ENCODE measurements at regions not wholly inside any gene's neighbourhood (a gene's known extent, or its start where the extent isn't known, plus 50 kb on each side); places are given as distances from the start of the nearest gene placed in this dataset.

DNA sequence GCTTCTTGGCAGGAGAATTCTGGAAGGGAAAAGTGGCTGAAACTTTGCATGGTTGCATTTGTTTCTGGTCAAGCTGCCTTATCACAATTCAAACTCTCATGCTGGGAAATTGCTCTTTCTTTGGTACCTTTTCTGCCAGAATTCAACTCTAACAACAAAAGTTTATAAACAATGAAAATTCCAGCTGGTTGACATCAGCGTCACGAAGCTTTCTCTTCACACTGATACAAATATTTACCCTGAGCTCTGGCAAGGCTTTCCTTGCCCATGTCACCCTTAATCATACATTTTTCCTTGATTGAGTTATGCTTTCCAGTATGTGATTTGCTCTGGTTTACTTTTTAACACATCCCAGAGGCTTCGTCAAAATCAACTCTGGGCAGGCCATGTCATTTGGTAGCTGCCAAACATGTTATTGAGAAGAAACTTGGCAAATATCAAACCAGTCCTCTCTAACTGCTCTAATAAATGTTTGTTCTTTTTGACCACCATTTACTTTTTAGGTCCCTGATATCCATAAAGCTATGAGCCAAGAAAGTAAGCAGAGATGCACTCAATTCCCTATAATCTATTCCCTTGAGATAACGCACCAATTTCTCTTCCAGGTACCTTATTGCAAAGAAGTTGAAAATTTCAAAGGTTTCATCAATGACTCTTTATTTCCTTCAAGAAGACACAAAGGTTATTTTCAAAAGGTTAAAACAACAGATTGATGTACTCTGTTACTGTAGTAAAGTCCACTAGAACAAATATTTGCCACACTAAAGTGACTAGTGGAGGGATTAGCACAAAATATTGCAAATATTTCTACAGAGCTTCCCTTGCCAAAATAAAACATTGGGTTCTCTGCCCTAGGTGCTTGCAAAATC lies 1241.1 kb upstream of the ZEB2 start:
- Histone ChIP-seq H3K9me3 (no peaks in the 10 kb centered on the region), H3K27me3 (no peaks in the 10 kb centered on the region), H3K4me3 (no peak overlapping the region), H3K4me1 (no peaks in the 10 kb centered on the region), H3K36me3 (no peaks in the 10 kb centered on the region), H3K27ac (no peak overlapping the region)
- TF ChIP-seq, protein P1, sequence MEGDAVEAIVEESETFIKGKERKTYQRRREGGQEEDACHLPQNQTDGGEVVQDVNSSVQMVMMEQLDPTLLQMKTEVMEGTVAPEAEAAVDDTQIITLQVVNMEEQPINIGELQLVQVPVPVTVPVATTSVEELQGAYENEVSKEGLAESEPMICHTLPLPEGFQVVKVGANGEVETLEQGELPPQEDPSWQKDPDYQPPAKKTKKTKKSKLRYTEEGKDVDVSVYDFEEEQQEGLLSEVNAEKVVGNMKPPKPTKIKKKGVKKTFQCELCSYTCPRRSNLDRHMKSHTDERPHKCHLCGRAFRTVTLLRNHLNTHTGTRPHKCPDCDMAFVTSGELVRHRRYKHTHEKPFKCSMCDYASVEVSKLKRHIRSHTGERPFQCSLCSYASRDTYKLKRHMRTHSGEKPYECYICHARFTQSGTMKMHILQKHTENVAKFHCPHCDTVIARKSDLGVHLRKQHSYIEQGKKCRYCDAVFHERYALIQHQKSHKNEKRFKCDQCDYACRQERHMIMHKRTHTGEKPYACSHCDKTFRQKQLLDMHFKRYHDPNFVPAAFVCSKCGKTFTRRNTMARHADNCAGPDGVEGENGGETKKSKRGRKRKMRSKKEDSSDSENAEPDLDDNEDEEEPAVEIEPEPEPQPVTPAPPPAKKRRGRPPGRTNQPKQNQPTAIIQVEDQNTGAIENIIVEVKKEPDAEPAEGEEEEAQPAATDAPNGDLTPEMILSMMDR (IDR thresholded peaks at IDR 0.05) = no peak
- no peak for TF ChIP-seq POLR2A (IDR thresholded peaks at IDR 0.05)
- intact Hi-C loops (cut with DNase I; ENCODE audit: low total_unique reads) = no loop called here
- DNase-seq = no peak

DNA sequence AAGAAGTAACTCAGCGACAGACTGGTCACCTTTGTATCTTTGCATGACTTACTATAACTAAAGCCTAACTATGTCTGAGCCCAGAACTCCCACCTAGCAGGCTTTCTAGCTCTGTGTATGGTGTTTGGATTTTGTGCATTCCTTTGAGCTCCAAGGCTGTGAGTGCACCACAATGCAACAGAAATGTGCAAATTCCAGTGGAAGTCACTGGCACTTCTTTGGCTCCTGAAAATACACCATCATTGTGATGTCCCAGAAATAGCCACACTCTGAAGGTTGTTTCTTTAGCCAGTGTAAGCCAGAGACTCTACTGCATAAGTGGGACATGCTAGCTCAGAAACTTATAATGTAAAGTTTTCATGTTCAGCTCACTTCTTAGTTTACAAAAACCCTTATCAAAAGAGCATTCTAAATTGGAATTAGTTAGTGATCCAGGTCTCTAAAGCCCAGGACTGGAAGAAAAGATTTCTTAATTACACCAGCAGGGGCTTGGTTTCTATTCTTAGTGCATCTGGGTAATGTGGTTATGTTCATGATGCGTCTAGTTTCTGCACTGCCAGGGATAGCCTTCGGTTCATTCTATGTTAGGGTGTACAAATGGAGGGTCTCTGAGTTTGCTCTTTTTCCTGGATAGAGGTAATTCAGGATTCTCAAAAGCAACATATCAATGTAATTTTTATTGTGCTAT lies 1239.5 kb upstream of the ZEB2 start:
- intact Hi-C loops (cut with DNase I; ENCODE audit: low total_unique reads) = no loop called here
- H3K27me3 ChIP-seq = no peaks in the 10 kb centered on the region
- no peak overlapping the region for H3K4me3 ChIP-seq
- no peak overlapping the region for H3K27ac ChIP-seq
- no peak for DNase-seq
- H3K4me1 ChIP-seq = no peaks in the 10 kb centered on the region
- TF ChIP-seq, protein P1 (IDR thresholded peaks at IDR 0.05) = no peak
- TF ChIP-seq POLR2A (IDR thresholded peaks at IDR 0.05) = no peak
- no peaks in the 10 kb centered on the region for H3K36me3 ChIP-seq
- H3K9me3 ChIP-seq = no peaks in the 10 kb centered on the region

DNA sequence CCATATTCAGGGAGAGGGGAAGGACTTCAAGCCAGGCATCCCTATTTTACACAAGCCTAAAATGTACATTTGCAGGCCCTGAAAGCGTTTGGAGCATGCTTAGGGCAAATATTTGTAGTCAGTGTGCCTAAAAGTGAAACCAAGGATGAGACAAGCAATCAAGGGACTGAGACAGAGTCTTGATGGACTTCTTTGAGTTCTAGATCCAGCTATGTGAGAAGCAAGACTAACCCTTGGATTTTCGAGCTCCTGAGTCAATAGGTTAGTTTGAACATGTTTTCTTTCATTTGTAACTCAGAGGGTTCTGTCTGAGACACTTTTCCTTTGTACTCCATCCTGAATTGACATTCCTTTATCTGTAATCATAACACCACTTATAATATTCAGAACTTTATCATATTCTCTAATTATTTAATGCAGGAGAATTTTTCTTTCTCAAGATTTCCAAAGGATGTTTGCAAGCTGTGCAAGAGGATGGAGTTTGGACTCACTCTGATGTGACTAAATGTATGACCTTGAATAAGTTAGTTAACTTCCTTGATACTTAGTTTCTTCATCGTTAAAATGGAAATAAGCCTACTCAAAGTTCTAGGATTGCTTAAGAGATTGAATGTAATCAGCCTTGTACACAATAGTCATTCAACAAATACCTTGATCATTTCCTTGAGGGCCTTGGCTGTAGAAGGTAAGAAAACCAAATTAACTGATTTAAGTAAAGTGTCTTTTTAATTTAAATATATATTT lies 1237.8 kb upstream of the ZEB2 start:
- no peaks in the 10 kb centered on the region for H3K36me3 ChIP-seq
- H3K27ac ChIP-seq = no peak overlapping the region
- no peak overlapping the region for H3K4me3 ChIP-seq
- H3K27me3 ChIP-seq = no peaks in the 10 kb centered on the region
- no peak for TF ChIP-seq POLR2A (IDR thresholded peaks at IDR 0.05)
- intact Hi-C loops (cut with DNase I; ENCODE audit: low total_unique reads) = no loop called here
- no peak for DNase-seq
- H3K9me3 ChIP-seq = no peaks in the 10 kb centered on the region
- no peaks in the 10 kb centered on the region for H3K4me1 ChIP-seq

DNA sequence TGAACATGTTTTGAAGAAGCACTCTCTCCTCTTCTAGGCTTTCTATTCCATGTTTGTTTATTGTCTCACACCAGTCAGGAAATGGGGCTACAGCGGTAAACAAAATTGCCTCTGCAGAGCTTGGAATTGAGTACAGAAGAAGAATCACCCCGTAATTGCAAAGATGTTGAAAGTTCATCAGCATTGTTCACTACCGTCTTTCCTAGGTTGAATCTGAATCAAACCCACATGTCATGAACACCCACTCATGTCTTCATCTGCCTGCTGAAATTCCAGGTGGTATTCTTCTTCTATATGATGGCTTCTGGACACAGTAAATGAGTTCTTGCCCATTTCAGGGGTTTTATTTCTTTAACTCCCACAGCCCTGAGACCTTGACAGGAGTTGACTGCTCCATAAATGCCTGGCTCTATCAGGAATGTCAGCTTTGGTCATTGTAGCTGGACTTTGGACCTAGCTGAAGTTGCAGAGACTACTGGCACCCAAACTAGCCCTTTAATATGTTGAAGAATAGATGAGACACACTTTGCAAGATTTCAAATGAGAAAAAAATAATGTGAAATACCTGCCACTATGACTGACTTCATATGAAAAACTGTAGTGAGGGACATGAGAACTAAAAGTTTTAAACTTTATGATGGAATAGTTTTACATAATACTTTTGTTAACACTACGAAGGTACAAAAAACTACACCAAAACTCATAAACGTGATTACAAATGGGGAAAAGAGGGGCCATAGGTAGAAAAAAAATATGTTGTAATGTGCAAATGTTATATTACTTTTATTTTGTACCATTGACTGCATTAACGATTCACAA lies 1235.3 kb upstream of the ZEB2 start:
- intact Hi-C loops (cut with DNase I; ENCODE audit: low total_unique reads) = no loop called here

More for the DNA sequence above, 1235.3 kb upstream of the ZEB2 start:
- DNase-seq = no peak
- no peaks in the 10 kb centered on the region for H3K4me1 ChIP-seq
- H3K9me3 ChIP-seq = no peaks in the 10 kb centered on the region
- TF ChIP-seq, protein P1 (IDR thresholded peaks at IDR 0.05) = no peak
- TF ChIP-seq POLR2A (IDR thresholded peaks at IDR 0.05) = no peak
- H3K4me3 ChIP-seq = no peak overlapping the region
- no peaks in the 10 kb centered on the region for H3K27me3 ChIP-seq
- no peaks in the 10 kb centered on the region for H3K36me3 ChIP-seq
- H3K27ac ChIP-seq = no peak overlapping the region

Data from uterus (tissue), 3 donors.